ENCODE measurements at regions not wholly inside any gene's neighbourhood (a gene's known extent, or its start where the extent isn't known, plus 50 kb on each side); places are given as distances from the start of the nearest gene placed in this dataset.

GRCh38 chr15:98051734-98052133, 91.2 kb downstream of the ARRDC4 start:
- FAIRE-seq, result no peak
- dilution Hi-C loops (cut with MboI; ENCODE audit: extremely low pct_ligation_motif_present, low sequenced_read_pairs), result no loop called here
- no peaks in the 10 kb centered on the region for H3K79me2 ChIP-seq (ENCODE audit: control insufficient read depth, insufficient read depth, low read length)

More at GRCh38 chr15:98051734-98052133, 91.2 kb downstream of the ARRDC4 start:
- H2AFZ ChIP-seq (ENCODE audit: low read depth, low read length), result no peak overlapping the region
- no peak for DNase-seq (ENCODE audit: low read depth, low spot score)
- H3K4me3 ChIP-seq (replicated peaks in 1 of 3; ENCODE audit: insufficient read depth in 1 of 3, low read depth in 1 of 3, low read length in 3 of 3), result no peak overlapping the region
- no peak overlapping the region for H3K27ac ChIP-seq (ENCODE audit: insufficient read depth, low read depth, low read length)
- no peak for TF ChIP-seq JUN (IDR thresholded peaks at IDR 0.05; ENCODE audit: borderline replicate concordance, insufficient read depth, insufficient read length, low read depth)
- no peak for TF ChIP-seq CTCF (IDR thresholded peaks at IDR 0.05; ENCODE audit: extremely low read depth in 1 of 2, insufficient read depth in 1 of 2, low read depth in 1 of 2, low read length in 2 of 2)
- TF ChIP-seq GATA2 (IDR thresholded peaks at IDR 0.05; ENCODE audit: insufficient read depth, insufficient read length, low read depth, low read length), result no peak
- TF ChIP-seq EZH2 (IDR thresholded peaks at IDR 0.05; ENCODE audit: borderline replicate concordance, low read depth, low read length, severe bottlenecking), result no peak
- TF ChIP-seq POLR2A (IDR thresholded peaks at IDR 0.05; ENCODE audit: low read depth, low read length), result no peak
- no peak for TF ChIP-seq MAX (IDR thresholded peaks at IDR 0.05; ENCODE audit: insufficient read depth, insufficient read length)
- TF ChIP-seq MYC (IDR thresholded peaks at IDR 0.05; ENCODE audit: low read depth, low read length), result no peak
- TF ChIP-seq POLR2AphosphoS5 (IDR thresholded peaks at IDR 0.05; ENCODE audit: insufficient read depth, low read depth, low read length), result no peak
- TF ChIP-seq FOS (IDR thresholded peaks at IDR 0.05; ENCODE audit: borderline replicate concordance, insufficient read depth, low read length), result no peak
- no TSS peak for BruUV-seq (replicated peaks)
- no peaks in the 10 kb centered on the region for H3K36me3 ChIP-seq (ENCODE audit: control insufficient read depth in 2 of 2, extremely low read depth in 1 of 2, insufficient read depth in 2 of 2, low read length in 2 of 2)
- no peak overlapping the region for H3K9ac ChIP-seq (replicated peaks; ENCODE audit: extremely low read depth, insufficient read depth, low read length)
- H3K4me1 ChIP-seq (ENCODE audit: control insufficient read depth, extremely low read depth, insufficient read depth, low read length), result no peaks in the 10 kb centered on the region
- no peaks in the 10 kb centered on the region for H3K9me3 ChIP-seq (replicated peaks; ENCODE audit: control insufficient read depth, insufficient read depth, low read length)
- H3K4me2 ChIP-seq (ENCODE audit: insufficient read depth, low read length), result no peak overlapping the region
- H3K9me1 ChIP-seq (replicated peaks; ENCODE audit: control insufficient read depth, extremely low read depth, insufficient read depth, low read length), result no peaks in the 10 kb centered on the region
- H3K27me3 ChIP-seq (ENCODE audit: control insufficient read depth in 2 of 2, insufficient read depth in 2 of 2, low read length in 2 of 2), result no peaks in the 10 kb centered on the region
- no peaks in the 10 kb centered on the region for H4K20me1 ChIP-seq (replicated peaks; ENCODE audit: control insufficient read depth, extremely low read depth, insufficient read depth, low read length)
- intact Hi-C loops (cut with micrococcal nuclease), result no loop called here
- ChIA-PET POLR2A (no interaction called here), CTCF (no interaction called here)
